H1 (cell line): ENCODE measurements at regions not wholly inside any gene's neighbourhood (a gene's known extent, or its start where the extent isn't known, plus 50 kb on each side); places are given as distances from the start of the nearest gene placed in this dataset.
A peak's percentile ranks its signal among the peaks of the same experiment; 100 is the strongest.

Source experiments
- CTCF ChIA-PET: fragments of 300-600 bp; sonication (Branson Sonifier 250); formaldehyde crosslinking; loops from one replicate; lab custom pipeline; 2021; ENCODE audit not compliant: partially characterized antibody; lab: Charles Lee
- POLR2A ChIA-PET: fragments of 300-600 bp; sonication (Branson Sonifier 250); formaldehyde crosslinking; loops from one replicate; lab custom pipeline; 2021; ENCODE audit warnings: inconsistent platforms; ENCODE audit not compliant: partially characterized antibody; lab: Charles Lee
- DNase-seq, 2 experiments: peaks; one replicate each; pipeline versions ENCODE4 v3.0.0 to v3.0.0-alpha.2; 2010 to 2022; ENCODE audit warnings: low spot score in 2 of 2, low read depth in 1 of 2, mixed read lengths in 1 of 2
- FAIRE-seq: peaks from 2 replicates; lab custom pipeline; 2011; peaks lifted over from hg19 to GRCh38; lab: Jason Lieb, UNC
- H2AFZ ChIP-seq: 2 replicates; pipeline ENCODE4 v1.8.1; 2012; ENCODE audit warnings: low read length, inconsistent platforms
- H2AK5ac ChIP-seq: 2 replicates; pipeline ENCODE4 v1.6.1; 2013; ENCODE audit warnings: low read depth, low read length
- H2BK120ac ChIP-seq: replicated peaks from 2 replicates; pipeline ENCODE3; 2013; ENCODE audit warnings: low read depth, low read length, inconsistent platforms
- H2BK12ac ChIP-seq: 2 replicates; pipeline ENCODE4 v1.6.1; 2013; ENCODE audit warnings: low read depth, low read length
- H2BK15ac ChIP-seq: 2 replicates; pipeline ENCODE4 v1.6.1; 2013; ENCODE audit warnings: low read length
- H2BK20ac ChIP-seq: 2 replicates; pipeline ENCODE4 v1.6.1; 2013; ENCODE audit warnings: low read length
- H2BK5ac ChIP-seq: 2 replicates; pipeline ENCODE4 v1.6.1; 2013; ENCODE audit warnings: low read depth, low read length
- H3K14ac ChIP-seq: 2 replicates; pipeline ENCODE4 v1.6.1; 2013; ENCODE audit warnings: inconsistent platforms; ENCODE audit not compliant: insufficient read length
- H3K18ac ChIP-seq: 2 replicates; pipeline ENCODE4 v1.6.1; 2013; ENCODE audit warnings: low read length; ENCODE audit errors: extremely low read depth
- H3K23ac ChIP-seq: 2 replicates; pipeline ENCODE4 v1.6.1; 2013; ENCODE audit warnings: inconsistent platforms; ENCODE audit not compliant: insufficient read length
- H3K23me2 ChIP-seq: 2 replicates; pipeline ENCODE4 v1.6.1; 2013; ENCODE audit warnings: low read depth, low read length
- H3K27ac ChIP-seq: 2 replicates; pipeline ENCODE4 v1.6.1; 2011; ENCODE audit warnings: low read depth, low read length, inconsistent platforms
- H3K27me3 ChIP-seq, 4 experiments: replicated peaks in 1 of 4; 1 replicate in 1 of 4; 2 replicates in 3 of 4; pipeline versions ENCODE4 v1.6.1 to v1.8.1; 2011 to 2013; ENCODE audit warnings: low read length in 3 of 4, mild to moderate bottlenecking in 3 of 4, inconsistent platforms in 2 of 4, mixed read lengths in 2 of 4, moderate library complexity in 1 of 4; ENCODE audit not compliant: control insufficient read depth in 3 of 4, insufficient read depth in 3 of 4; ENCODE audit errors: extremely low read depth in 1 of 4
- H3K36me3 ChIP-seq, 4 experiments: 2 replicates each; pipeline versions ENCODE4 v1.6.1 to v1.8.1; 2011 to 2013; ENCODE audit warnings: mild to moderate bottlenecking in 4 of 4, low read length in 3 of 4, moderate library complexity in 2 of 4, control low read depth in 1 of 4, inconsistent platforms in 1 of 4; ENCODE audit not compliant: insufficient read depth in 4 of 4, control insufficient read depth in 2 of 4
- H3K4ac ChIP-seq: replicated peaks from 2 replicates; pipeline ENCODE3; 2013; ENCODE audit warnings: low read length, low read depth, mixed read lengths, inconsistent platforms; ENCODE audit not compliant: insufficient read length
- H3K4me1 ChIP-seq, 4 experiments: replicated peaks in 1 of 4; 1 replicate in 1 of 4; 2 replicates in 3 of 4; pipeline versions ENCODE4 v1.6.1 to v1.8.1; 2011 to 2013; ENCODE audit warnings: low read length in 3 of 4, inconsistent platforms in 2 of 4, mixed read lengths in 1 of 4; ENCODE audit not compliant: insufficient read depth in 4 of 4, control insufficient read depth in 3 of 4
- H3K4me2 ChIP-seq, 2 experiments: 2 replicates each; pipeline versions ENCODE4 v1.6.1 to v1.8.1; 2011 to 2013; ENCODE audit warnings: low read depth in 2 of 2, low read length in 2 of 2, control low read depth in 1 of 2, inconsistent platforms in 1 of 2, mild to moderate bottlenecking in 1 of 2; ENCODE audit not compliant: insufficient read depth in 1 of 2
- H3K4me3 ChIP-seq, 4 experiments: fragments of 200-600, 300-600 bp in 1 of 4; sonication (generic), shearing (Covaris generic), sonication (Bioruptor Twin) in 1 of 4; 2 replicates each; pipeline versions ENCODE4 v1.5.1 to v1.8.1; 2011 to 2016; ENCODE audit warnings: low read length in 4 of 4, low read depth in 3 of 4, control low read depth in 2 of 4, inconsistent platforms in 2 of 4, mild to moderate bottlenecking in 2 of 4, mixed read lengths in 1 of 4, moderate library complexity in 1 of 4; ENCODE audit not compliant: insufficient read depth in 2 of 4; ENCODE audit errors: extremely low read depth in 1 of 4
- H3K56ac ChIP-seq: replicated peaks from 2 replicates; pipeline ENCODE3; 2013; ENCODE audit warnings: low read depth, mild to moderate bottlenecking, mixed read lengths, low read length, inconsistent platforms; ENCODE audit not compliant: insufficient read length
- H3K79me1 ChIP-seq: 2 replicates; pipeline ENCODE4 v1.6.1; 2013; ENCODE audit warnings: low read depth, low read length, control low read depth
- H3K79me2 ChIP-seq, 2 experiments: 2 replicates each; pipeline versions ENCODE4 v1.6.1 to v1.8.1; 2012 to 2013; ENCODE audit warnings: low read length in 2 of 2, mild to moderate bottlenecking in 2 of 2, inconsistent platforms in 1 of 2; ENCODE audit not compliant: insufficient read depth in 2 of 2, control insufficient read depth in 1 of 2
- H3K9ac ChIP-seq, 4 experiments: replicated peaks in 1 of 4; 1 replicate in 1 of 4; 2 replicates in 3 of 4; pipeline versions ENCODE4 v1.6.1 to v1.8.1; 2011 to 2013; ENCODE audit warnings: low read depth in 3 of 4, low read length in 3 of 4, control low read depth in 2 of 4, mild to moderate bottlenecking in 2 of 4, moderate library complexity in 2 of 4, inconsistent platforms in 1 of 4; ENCODE audit errors: extremely low read depth in 1 of 4
- H3K9me3 ChIP-seq, 2 experiments: 2 replicates each; pipeline versions ENCODE4 v1.6.1 to v1.8.1; 2012 to 2013; ENCODE audit warnings: mild to moderate bottlenecking in 2 of 2, moderate library complexity in 2 of 2, control low read depth in 1 of 2, inconsistent platforms in 1 of 2, low read depth in 1 of 2, low read length in 1 of 2, mixed read lengths in 1 of 2; ENCODE audit not compliant: insufficient read depth in 2 of 2
- H4K20me1 ChIP-seq, 2 experiments: replicated peaks in 1 of 2; 2 replicates each; pipeline versions ENCODE3 to v1.8.1; 2011 to 2013; ENCODE audit warnings: inconsistent platforms in 2 of 2, low read length in 2 of 2, mild to moderate bottlenecking in 1 of 2; ENCODE audit not compliant: insufficient read depth in 2 of 2, control insufficient read depth in 1 of 2
- H4K5ac ChIP-seq: 2 replicates; pipeline ENCODE4 v1.6.1; 2013; ENCODE audit warnings: low read length, low read depth, mixed read lengths, inconsistent platforms; ENCODE audit not compliant: insufficient read length
- H4K8ac ChIP-seq: 2 replicates; pipeline ENCODE4 v1.8.0; 2013; ENCODE audit warnings: mild to moderate bottlenecking, moderate library complexity, low read length, inconsistent platforms; ENCODE audit not compliant: insufficient read depth; ENCODE audit errors: extremely low read depth
- H4K91ac ChIP-seq: replicated peaks from 2 replicates; pipeline ENCODE3; 2013; ENCODE audit warnings: low read length, mixed read lengths, inconsistent platforms; ENCODE audit not compliant: insufficient read length
- EGR1 ChIP-seq: IDR thresholded peaks from 2 replicates; pipeline ENCODE4 v1.6.1; 2011; ENCODE audit warnings: low read depth, low read length, borderline replicate concordance
- HDAC2 ChIP-seq, 2 experiments: fragments of 300-600 bp in 1 of 2; sonication (generic) in 1 of 2; IDR thresholded peaks; 2 replicates each; pipeline ENCODE4 v1.6.1; 2011 to 2012; ENCODE audit warnings: low read depth in 2 of 2, low read length in 2 of 2, mild to moderate bottlenecking in 2 of 2, moderate library complexity in 2 of 2, borderline replicate concordance in 1 of 2, inconsistent platforms in 1 of 2
- PHF8 ChIP-seq: fragments of 200-600 bp; sonication (generic); conservative IDR thresholded peaks from 2 replicates; pipeline ENCODE4 v1.7.1; 2012; ENCODE audit warnings: low read depth, mild to moderate bottlenecking, inconsistent platforms, low read length, moderate library complexity
- POLR2A ChIP-seq, 2 experiments: IDR thresholded peaks; 1 replicate in 1 of 2; 2 replicates in 1 of 2; pipeline ENCODE4 v1.6.1; 2011; ENCODE audit warnings: low read depth in 2 of 2, low read length in 2 of 2, mild to moderate bottlenecking in 2 of 2; ENCODE audit errors: control extremely low read depth in 1 of 2
- RAD21 ChIP-seq, 2 experiments: IDR thresholded peaks in 1 of 2; conservative IDR thresholded peaks in 1 of 2; 2 replicates each; pipeline ENCODE4 v1.6.1; 2011; ENCODE audit warnings: low read depth in 2 of 2, low read length in 2 of 2, improper control_type of control experiment in 1 of 2, inconsistent platforms in 1 of 2, mild to moderate bottlenecking in 1 of 2, moderate library complexity in 1 of 2
- SIN3A ChIP-seq, 2 experiments: IDR thresholded peaks in 1 of 2; conservative IDR thresholded peaks in 1 of 2; 2 replicates each; pipeline ENCODE4 v1.6.1; 2011 to 2012; ENCODE audit warnings: low read length in 2 of 2, improper control_type of control experiment in 1 of 2, low read depth in 1 of 2, mild to moderate bottlenecking in 1 of 2
- SP1 ChIP-seq: IDR thresholded peaks from 2 replicates; pipeline ENCODE4 v1.6.1; 2011; ENCODE audit warnings: low read depth, low read length
- SP4 ChIP-seq: IDR thresholded peaks from 2 replicates; pipeline ENCODE4 v1.6.1; 2012; ENCODE audit warnings: low read length, inconsistent platforms
- SRF ChIP-seq: IDR thresholded peaks from 2 replicates; pipeline ENCODE4 v1.6.1; 2011; ENCODE audit warnings: mild to moderate bottlenecking, low read depth, low read length, moderate library complexity
- WGBS, 2 experiments: shearing (Covaris generic) in 1 of 2; methylation state at CpG; one replicate each; pipeline versions ENCODE4 v1.1.6 to v1.1.7; 2013 to 2015; ENCODE audit warnings: low lambda C conversion rate in 2 of 2, mixed read lengths in 2 of 2, inconsistent platforms in 1 of 2, low coverage in 1 of 2, missing lambda C conversion rate in 1 of 2; ENCODE audit not compliant: insufficient replicate concordance in 2 of 2, insufficient coverage in 1 of 2, insufficient read length in 1 of 2; ENCODE audit errors: extremely low coverage in 1 of 2, missing lambda C conversion rate in 1 of 2; 5-methylcytosine and 5-hydroxymethylcytosine counted together
- TF ChIP-seq, protein P1 (sequence below): IDR thresholded peaks from 2 replicates; pipeline ENCODE4 v1.6.1; 2012; ENCODE audit warnings: low read length, inconsistent platforms

DNA sequence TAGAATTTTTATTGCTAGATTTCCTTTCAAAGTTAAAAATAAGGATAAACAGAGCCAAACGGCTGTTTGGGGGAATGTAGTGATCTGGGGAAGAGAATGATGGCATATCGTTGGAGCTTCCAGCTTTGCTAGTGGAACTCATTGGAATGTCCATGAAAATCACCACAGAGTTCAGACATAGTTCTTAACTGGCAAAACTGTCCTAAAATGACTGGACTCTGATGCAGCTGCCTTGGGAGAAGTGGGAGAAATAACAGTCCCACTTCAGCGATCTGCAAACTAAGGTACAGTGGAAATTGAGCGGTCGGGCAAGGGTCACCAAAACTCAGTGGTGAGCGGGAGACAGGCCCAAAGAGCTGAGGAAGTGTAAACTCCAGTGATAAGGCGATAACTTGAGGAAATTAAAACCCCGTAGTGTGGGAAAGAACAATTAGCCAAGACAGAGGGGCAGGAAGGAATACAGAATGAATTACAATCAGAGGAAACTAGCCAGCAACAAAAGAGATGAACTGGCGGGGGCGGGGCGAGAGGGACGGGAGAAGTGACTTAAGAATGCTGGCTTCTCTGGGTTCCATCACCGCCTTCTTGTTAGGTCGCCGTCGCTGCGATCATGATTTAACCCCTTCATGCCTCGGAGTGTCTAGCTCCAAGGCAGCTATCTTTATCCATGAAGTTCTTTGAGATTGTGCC lies 89.8 kb upstream of the ARHGAP29 start:
- Histone ChIP-seq H3K4me3 (peak overlapping the region; percentile 16 to 45 (median 26); a peak in 7 of 8 replicates), H3K4me1 (peaks cover 5 to 11% (median 8%) of the 10 kb centered on the region in 4 experiments)

More for the DNA sequence above, 89.8 kb upstream of the ARHGAP29 start:
- Histone ChIP-seq H3K23ac (no peak overlapping the region), H4K20me1 (no peaks in the 10 kb centered on the region), H2BK12ac (no peak overlapping the region), H3K23me2 (no peaks in the 10 kb centered on the region), H3K4ac (no peak overlapping the region), H3K56ac (no peak overlapping the region), H4K8ac (no peak overlapping the region), H2AFZ (peak overlapping the region; percentile 77), H2AK5ac (no peak overlapping the region), H3K18ac (no peak overlapping the region), H2BK5ac (no peak overlapping the region), H2BK120ac (no peak overlapping the region), H3K9me3 (no peaks in the 10 kb centered on the region), H3K79me1 (no peaks in the 10 kb centered on the region), H2BK20ac (peak overlapping the region; percentile 16; the same call in 1 of the 2 replicates), H3K9ac (peak overlapping the region in 1 of 4 experiments; percentile 14; a peak in 1 of 7 replicates), H3K79me2 (no peaks in the 10 kb centered on the region), H2BK15ac (no peak overlapping the region; the same call in 1 of the 2 replicates), H3K36me3 (no peaks in the 10 kb centered on the region), H3K27ac (no peak overlapping the region), H3K27me3 (no peaks in the 10 kb centered on the region; a peak in 2 of 7 replicates), H3K4me2 (peak overlapping the region; percentile 71 to 74), H4K5ac (no peak overlapping the region), H3K14ac (no peak overlapping the region), H4K91ac (no peak overlapping the region)
- ChIA-PET CTCF (interaction anchor here (0.8 to 21.6 kb wide), 8 partner anchors 9 to 294 kb away, joined by 3 to 807 read pairs (median 4); no protein-coding TSS in a partner anchor), POLR2A (no interaction called here)
- WGBS, 2 experiments = 12% methylated on average over 18 of the region's 18 CpGs; no CpG with 5 or more reads in 1 of the 2 experiments
- FAIRE-seq (no peak), DNase-seq (peak; percentile 58 to 76)
- peak; percentile 19; the same call in 1 of the 2 replicates for TF ChIP-seq EGR1
- TF ChIP-seq SP4 = no peak
- TF ChIP-seq SRF = no peak
- TF ChIP-seq HDAC2 (IDR thresholded peaks at IDR 0.05; ENCODE audit: borderline replicate concordance in 1 of 2, low read depth in 2 of 2, low read length in 2 of 2) = no peak
- 0 out of 2 replicates have a peak, but pooled peaks have one; percentile 29 for TF ChIP-seq SP1
- no peak for TF ChIP-seq PHF8
- TF ChIP-seq RAD21 (IDR thresholded peaks at IDR 0.05 in 1 of 2, conservative IDR thresholded peaks at IDR 0.05 in 1 of 2; ENCODE audit: low read depth in 2 of 2, low read length in 2 of 2) = 0 out of 4 replicates have a peak, but pooled peaks of 1 of the 2 experiments have one; percentile 5
- no peak for TF ChIP-seq POLR2A (IDR thresholded peaks at IDR 0.05; ENCODE audit: control extremely low read depth in 1 of 2, low read depth in 2 of 2, low read length in 2 of 2)
- TF ChIP-seq, protein P1, sequence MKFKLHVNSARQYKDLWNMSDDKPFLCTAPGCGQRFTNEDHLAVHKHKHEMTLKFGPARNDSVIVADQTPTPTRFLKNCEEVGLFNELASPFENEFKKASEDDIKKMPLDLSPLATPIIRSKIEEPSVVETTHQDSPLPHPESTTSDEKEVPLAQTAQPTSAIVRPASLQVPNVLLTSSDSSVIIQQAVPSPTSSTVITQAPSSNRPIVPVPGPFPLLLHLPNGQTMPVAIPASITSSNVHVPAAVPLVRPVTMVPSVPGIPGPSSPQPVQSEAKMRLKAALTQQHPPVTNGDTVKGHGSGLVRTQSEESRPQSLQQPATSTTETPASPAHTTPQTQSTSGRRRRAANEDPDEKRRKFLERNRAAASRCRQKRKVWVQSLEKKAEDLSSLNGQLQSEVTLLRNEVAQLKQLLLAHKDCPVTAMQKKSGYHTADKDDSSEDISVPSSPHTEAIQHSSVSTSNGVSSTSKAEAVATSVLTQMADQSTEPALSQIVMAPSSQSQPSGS = 0 out of 2 replicates have a peak, but pooled peaks have one; percentile 38
- TF ChIP-seq SIN3A (conservative IDR thresholded peaks at IDR 0.05 in 1 of 2, IDR thresholded peaks at IDR 0.05 in 1 of 2; ENCODE audit: low read depth in 1 of 2, low read length in 2 of 2) = no peak
